HEK293T (cell line): ENCODE measurements at regions not wholly inside any gene's neighbourhood (a gene's known extent, or its start where the extent isn't known, plus 50 kb on each side); places are given as distances from the start of the nearest gene placed in this dataset.
"Not testable (repeated sequence)": the region's sequence is repeated elsewhere in the genome, so short reads cannot be mapped to it uniquely, and the experiment has no call there.

Experiments
- CTCF ChIA-PET: fragments of 350-600 bp; formaldehyde crosslinking; extraction: SDS; loops from one replicate; lab custom pipeline; 2021; ENCODE audit warnings: antibody characterized with exemption, inconsistent platforms; lab: Yijun Ruan, JAX
- POLR2A ChIA-PET: fragments of 350-600 bp; formaldehyde crosslinking; extraction: SDS; loops from one replicate; lab custom pipeline; 2020; ENCODE audit warnings: antibody characterized with exemption, inconsistent platforms; lab: Yijun Ruan, JAX
- DNase-seq: peaks from one replicate; pipeline ENCODE4 v3.0.0; 2012; ENCODE audit warnings: mixed read lengths; ENCODE audit errors: extremely low spot score
- ARNT ChIP-seq: fragments of 450-650 bp; IDR thresholded peaks from 2 replicates; pipeline ENCODE4 v1.6.1; 2017; ENCODE audit warnings: mild to moderate bottlenecking
- BHLHE40 ChIP-seq: fragments of 450-650 bp; IDR thresholded peaks from 2 replicates; pipeline ENCODE4 v1.6.1; 2016; ENCODE audit warnings: mild to moderate bottlenecking, moderate library complexity, borderline replicate concordance
- CTBP1 ChIP-seq: fragments of 450-650 bp; IDR thresholded peaks from 2 replicates; pipeline ENCODE4 v1.6.1; 2016; ENCODE audit warnings: borderline replicate concordance
- ELF4 ChIP-seq: fragments of 450-650 bp; IDR thresholded peaks from 2 replicates; pipeline ENCODE4 v1.6.1; 2017; ENCODE audit warnings: antibody characterized with exemption
- FOXA1 ChIP-seq: fragments of 450-650 bp; IDR thresholded peaks from 2 replicates; pipeline ENCODE4 v1.6.1; 2016; ENCODE audit warnings: mild to moderate bottlenecking
- FOXK2 ChIP-seq: fragments of 450-650 bp; IDR thresholded peaks from 2 replicates; pipeline ENCODE4 v1.6.1; 2016; ENCODE audit warnings: mild to moderate bottlenecking
- FOXM1 ChIP-seq: fragments of 450-650 bp; IDR thresholded peaks from 2 replicates; pipeline ENCODE4 v1.6.1; 2017; ENCODE audit warnings: mild to moderate bottlenecking, borderline replicate concordance
- HDGF ChIP-seq: fragments of 450-650 bp; IDR thresholded peaks from 2 replicates; pipeline ENCODE4 v1.6.1; 2017; ENCODE audit warnings: antibody characterized with exemption, borderline replicate concordance
- L3MBTL2 ChIP-seq: fragments of 450-650 bp; conservative IDR thresholded peaks from 2 replicates; pipeline ENCODE4 v1.6.1; 2016; ENCODE audit warnings: mild to moderate bottlenecking
- LEF1 ChIP-seq: fragments of 450-650 bp; IDR thresholded peaks from 2 replicates; pipeline ENCODE4 v1.6.1; 2017; ENCODE audit warnings: mild to moderate bottlenecking, borderline replicate concordance
- NFRKB ChIP-seq: fragments of 450-650 bp; IDR thresholded peaks from 2 replicates; pipeline ENCODE4 v1.6.1; 2016; ENCODE audit warnings: mild to moderate bottlenecking, moderate library complexity
- PKNOX1 ChIP-seq: fragments of 450-650 bp; IDR thresholded peaks from 2 replicates; pipeline ENCODE4 v1.6.1; 2016
- SP1 ChIP-seq: fragments of 450-650 bp; IDR thresholded peaks from 2 replicates; pipeline ENCODE4 v1.6.1; 2017
- SUZ12 ChIP-seq: fragments of 450-650 bp; IDR thresholded peaks from 2 replicates; pipeline ENCODE4 v1.6.1; 2016; ENCODE audit warnings: mild to moderate bottlenecking
- TARDBP ChIP-seq: fragments of 450-650 bp; IDR thresholded peaks from 2 replicates; pipeline ENCODE4 v1.6.1; 2016
- ZNF384 ChIP-seq: fragments of 450-650 bp; IDR thresholded peaks from 2 replicates; pipeline ENCODE4 v1.6.1; 2016

GRCh38 chr14:106721926-106722325, 1195.5 kb downstream of the TMEM121 start:
- POLR2A ChIA-PET, CTCF ChIA-PET, DNase-seq: not testable (repeated sequence)

GRCh38 chr14:106722813-106723687, 1196.7 kb downstream of the TMEM121 start:
- DNase-seq, CTCF ChIA-PET, POLR2A ChIA-PET: not testable (repeated sequence)

GRCh38 chr14:106727962-106728361, 1201.6 kb downstream of the TMEM121 start:
- POLR2A ChIA-PET, DNase-seq, CTCF ChIA-PET: not testable (repeated sequence)

GRCh38 chr14:106728611-106729010, 1202.2 kb downstream of the TMEM121 start:
- no peak for DNase-seq
- ChIA-PET CTCF (no interaction called here), POLR2A (no interaction called here)
- TF ChIP-seq BHLHE40 (no peak), PKNOX1 (no peak), LEF1 (no peak), FOXK2 (no peak), HDGF (no peak), FOXM1 (no peak), SUZ12 (no peak), SP1 (no peak), ELF4 (no peak), TARDBP (no peak), CTBP1 (no peak), ZNF384 (no peak), NFRKB (no peak), L3MBTL2 (no peak), ARNT (no peak), FOXA1 (no peak)

- TF ChIP-seq CTBP1, result no peak
- TF ChIP-seq FOXK2, result no peak
- TF ChIP-seq SP1, result no peak
- TF ChIP-seq FOXA1, result no peak
- TF ChIP-seq PKNOX1, result no peak
- no peak for TF ChIP-seq TARDBP
- TF ChIP-seq ELF4, result no peak
- no peak for TF ChIP-seq HDGF
- no peak for TF ChIP-seq FOXM1
- no peak for TF ChIP-seq NFRKB
- TF ChIP-seq BHLHE40, result no peak
- no peak for TF ChIP-seq SUZ12
- no peak for TF ChIP-seq ARNT
- no peak for TF ChIP-seq L3MBTL2
- TF ChIP-seq LEF1, result no peak
- TF ChIP-seq ZNF384, result no peak
- no peak for DNase-seq
- POLR2A ChIA-PET, result no interaction called here
- CTCF ChIA-PET, result no interaction called here
These were observed 1203.2 kb downstream of the TMEM121 start for GRCh38 chr14:106729551-106729950.

GRCh38 chr14:106733771-106734170, 1207.4 kb downstream of the TMEM121 start:
- POLR2A ChIA-PET, result no interaction called here
- no peak for DNase-seq
- TF ChIP-seq TARDBP (no peak), NFRKB (no peak), ARNT (no peak), FOXM1 (no peak), PKNOX1 (no peak), ZNF384 (no peak), SP1 (no peak), FOXK2 (no peak), SUZ12 (no peak), CTBP1 (no peak), FOXA1 (no peak), ELF4 (no peak)
- CTCF ChIA-PET, result no interaction called here

- no peak for DNase-seq
- ChIA-PET POLR2A (no interaction called here), CTCF (no interaction called here)
- TF ChIP-seq CTBP1 (no peak), L3MBTL2 (no peak), BHLHE40 (no peak), SUZ12 (no peak), PKNOX1 (no peak), NFRKB (no peak), SP1 (no peak), LEF1 (no peak), HDGF (no peak), FOXA1 (no peak), TARDBP (no peak)
These were observed 1210.6 kb downstream of the TMEM121 start for GRCh38 chr14:106737021-106737420.
